DND-41 (cell line): ENCODE measurements at regions not wholly inside any gene's neighbourhood (a gene's known extent, or its start where the extent isn't known, plus 50 kb on each side); places are given as distances from the start of the nearest gene placed in this dataset.

Experiments used
- ATAC-seq: fragments of 200-7000 bp; cut with Tn5 transposase; 3 replicates; pipeline ENCODE4 v1.9.1; 2021; ENCODE audit warnings: low read depth; ENCODE audit not compliant: insufficient read depth
- DNase-seq: peaks from one replicate; pipeline ENCODE4 v3.0.0-alpha.2; 2020
- H2AFZ ChIP-seq: 2 replicates; pipeline ENCODE4 v1.6.0; 2012; ENCODE audit warnings: low read depth, low read length
- H3K27ac ChIP-seq: 2 replicates; pipeline ENCODE4 v1.5.1; 2012; ENCODE audit warnings: low read length, inconsistent platforms
- H3K27me3 ChIP-seq: fragments of 200-600 bp; sonication (generic); 2 replicates; pipeline ENCODE4 v1.6.0; 2012; ENCODE audit warnings: low read length, mild to moderate bottlenecking, inconsistent platforms; ENCODE audit not compliant: insufficient read depth, poor library complexity
- H3K36me3 ChIP-seq: 2 replicates; pipeline ENCODE4 v1.5.1; 2012; ENCODE audit warnings: low read length, inconsistent platforms; ENCODE audit not compliant: insufficient read depth
- H3K4me1 ChIP-seq: 2 replicates; pipeline ENCODE4 v1.5.1; 2012; ENCODE audit warnings: mild to moderate bottlenecking, low read length; ENCODE audit not compliant: insufficient read depth
- H3K4me2 ChIP-seq: 2 replicates; pipeline ENCODE4 v1.6.0; 2012; ENCODE audit warnings: mild to moderate bottlenecking, moderate library complexity, low read length, inconsistent platforms; ENCODE audit not compliant: insufficient read depth
- H3K4me3 ChIP-seq, 2 experiments: fragments of 200-600 bp in 1 of 2; shearing (Covaris generic) in 1 of 2; 2 replicates each; pipeline ENCODE4 v1.5.1; 2012 to 2016; ENCODE audit warnings: inconsistent platforms in 2 of 2, low read length in 2 of 2, mild to moderate bottlenecking in 2 of 2, low read depth in 1 of 2, moderate library complexity in 1 of 2
- H3K79me2 ChIP-seq: 2 replicates; pipeline ENCODE4 v1.6.0; 2012; ENCODE audit warnings: low read length, inconsistent platforms; ENCODE audit not compliant: insufficient read depth
- H3K9ac ChIP-seq: 2 replicates; pipeline ENCODE4 v1.6.0; 2012; ENCODE audit warnings: low read depth, mild to moderate bottlenecking, inconsistent platforms, low read length, moderate library complexity
- H3K9me3 ChIP-seq: 2 replicates; pipeline ENCODE4 v1.5.1; 2012; ENCODE audit warnings: low read length, moderate library complexity, mild to moderate bottlenecking, inconsistent platforms; ENCODE audit not compliant: insufficient read depth, severe bottlenecking
- H4K20me1 ChIP-seq: 2 replicates; pipeline ENCODE4 v1.6.0; 2012; ENCODE audit warnings: low read length; ENCODE audit not compliant: insufficient read depth
- EZH2 ChIP-seq: IDR thresholded peaks from 3 replicates; pipeline ENCODE4 v1.6.1; 2012; ENCODE audit warnings: borderline replicate concordance, low read depth, mild to moderate bottlenecking, moderate library complexity, low read length, inconsistent platforms; ENCODE audit not compliant: severe bottlenecking
- TF ChIP-seq, protein P1 (sequence below): IDR thresholded peaks from 2 replicates; pipeline ENCODE4 v1.5.1; 2012; ENCODE audit warnings: borderline replicate concordance, low read length, moderate library complexity, mild to moderate bottlenecking; ENCODE audit not compliant: poor library complexity, severe bottlenecking; ENCODE audit errors: extremely low read depth

DNA sequence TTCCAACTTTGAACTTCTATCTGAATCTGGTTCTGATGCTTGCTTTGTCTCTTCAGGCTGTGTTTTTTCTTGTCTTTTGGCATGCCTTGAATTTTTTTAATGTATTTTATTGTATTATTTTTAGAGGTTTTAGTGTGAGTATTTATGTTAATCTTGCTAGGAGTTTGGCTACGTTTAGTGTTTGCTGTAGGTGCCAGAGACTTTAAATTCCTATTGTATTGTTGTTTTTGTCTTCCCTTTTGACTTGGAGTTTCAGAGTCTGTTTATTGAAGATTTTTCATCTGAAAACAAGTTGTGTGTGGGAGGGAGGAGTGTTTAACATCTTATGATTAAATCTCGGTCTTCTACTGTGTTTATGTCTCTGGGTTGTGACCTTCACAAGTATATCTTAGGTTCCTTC, 956.8 kb downstream of the TLE1 start:
- no peak overlapping the region for H3K9ac ChIP-seq
- H3K27ac ChIP-seq = no peak overlapping the region
- no peaks in the 10 kb centered on the region for H3K27me3 ChIP-seq
- H3K4me1 ChIP-seq = no peaks in the 10 kb centered on the region
- H3K36me3 ChIP-seq = no peaks in the 10 kb centered on the region
- H3K4me3 ChIP-seq = no peak overlapping the region
- no peak for ATAC-seq
- DNase-seq = no peak
- no peaks in the 10 kb centered on the region for H3K79me2 ChIP-seq
- H3K4me2 ChIP-seq = no peak overlapping the region
- no peak for TF ChIP-seq EZH2
- TF ChIP-seq, protein P1, sequence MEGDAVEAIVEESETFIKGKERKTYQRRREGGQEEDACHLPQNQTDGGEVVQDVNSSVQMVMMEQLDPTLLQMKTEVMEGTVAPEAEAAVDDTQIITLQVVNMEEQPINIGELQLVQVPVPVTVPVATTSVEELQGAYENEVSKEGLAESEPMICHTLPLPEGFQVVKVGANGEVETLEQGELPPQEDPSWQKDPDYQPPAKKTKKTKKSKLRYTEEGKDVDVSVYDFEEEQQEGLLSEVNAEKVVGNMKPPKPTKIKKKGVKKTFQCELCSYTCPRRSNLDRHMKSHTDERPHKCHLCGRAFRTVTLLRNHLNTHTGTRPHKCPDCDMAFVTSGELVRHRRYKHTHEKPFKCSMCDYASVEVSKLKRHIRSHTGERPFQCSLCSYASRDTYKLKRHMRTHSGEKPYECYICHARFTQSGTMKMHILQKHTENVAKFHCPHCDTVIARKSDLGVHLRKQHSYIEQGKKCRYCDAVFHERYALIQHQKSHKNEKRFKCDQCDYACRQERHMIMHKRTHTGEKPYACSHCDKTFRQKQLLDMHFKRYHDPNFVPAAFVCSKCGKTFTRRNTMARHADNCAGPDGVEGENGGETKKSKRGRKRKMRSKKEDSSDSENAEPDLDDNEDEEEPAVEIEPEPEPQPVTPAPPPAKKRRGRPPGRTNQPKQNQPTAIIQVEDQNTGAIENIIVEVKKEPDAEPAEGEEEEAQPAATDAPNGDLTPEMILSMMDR = no peak
- H2AFZ ChIP-seq = no peak overlapping the region
- H4K20me1 ChIP-seq = no peaks in the 10 kb centered on the region
- no peaks in the 10 kb centered on the region for H3K9me3 ChIP-seq

- Histone ChIP-seq H3K36me3 (no peaks in the 10 kb centered on the region), H3K79me2 (no peaks in the 10 kb centered on the region), H3K27me3 (no peaks in the 10 kb centered on the region), H4K20me1 (no peaks in the 10 kb centered on the region), H3K9me3 (no peaks in the 10 kb centered on the region), H2AFZ (no peak overlapping the region), H3K9ac (no peak overlapping the region), H3K4me1 (no peaks in the 10 kb centered on the region), H3K4me2 (no peak overlapping the region), H3K27ac (no peak overlapping the region), H3K4me3 (no peak overlapping the region)
- ATAC-seq (no peak), DNase-seq (no peak)
- TF ChIP-seq, protein P1 = no peak
- no peak for TF ChIP-seq EZH2
These were observed 968.8 kb downstream of the TLE1 start for GRCh38 chr9:80720579-80720978.

- peaks cover 5% of the 10 kb centered on the region for H3K9me3 ChIP-seq
- no peaks in the 10 kb centered on the region for H4K20me1 ChIP-seq
- TF ChIP-seq EZH2 = no peak
- TF ChIP-seq, protein P1 = no peak
- no peaks in the 10 kb centered on the region for H3K36me3 ChIP-seq
- no peak overlapping the region for H3K27ac ChIP-seq
- no peak overlapping the region for H2AFZ ChIP-seq
- H3K79me2 ChIP-seq = no peaks in the 10 kb centered on the region
- no peak for DNase-seq
- H3K27me3 ChIP-seq = no peaks in the 10 kb centered on the region
- no peak overlapping the region for H3K4me2 ChIP-seq
- no peaks in the 10 kb centered on the region for H3K4me1 ChIP-seq
- ATAC-seq = no peak
- H3K4me3 ChIP-seq = no peak overlapping the region
- H3K9ac ChIP-seq = no peak overlapping the region
These were observed 982.2 kb downstream of the TLE1 start for GRCh38 chr9:80707120-80707519.

DNA sequence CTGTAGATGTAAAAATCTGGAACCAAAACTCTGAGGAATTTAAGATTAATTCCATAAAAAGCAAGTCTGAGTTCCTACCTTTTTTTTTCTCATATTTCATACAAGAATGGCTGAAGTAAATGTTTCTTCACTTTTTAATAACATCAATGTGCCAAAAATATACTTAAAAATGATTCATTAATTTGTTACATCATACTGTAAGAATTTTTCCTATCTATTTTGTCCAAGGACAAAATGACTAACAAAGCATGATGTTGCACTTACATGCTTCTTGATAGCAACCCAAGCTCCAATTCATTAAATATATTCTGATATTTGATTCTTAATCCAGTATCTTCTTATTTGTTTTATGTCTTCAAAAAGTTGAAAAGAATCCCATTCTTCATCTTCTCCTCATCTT, 988.3 kb downstream of the TLE1 start:
- H3K4me1 ChIP-seq = no peaks in the 10 kb centered on the region
- TF ChIP-seq, protein P1 = no peak
- no peak for TF ChIP-seq EZH2
- H3K9ac ChIP-seq = no peak overlapping the region
- H3K36me3 ChIP-seq = no peaks in the 10 kb centered on the region
- H3K27me3 ChIP-seq = no peaks in the 10 kb centered on the region
- no peaks in the 10 kb centered on the region for H3K79me2 ChIP-seq
- H2AFZ ChIP-seq = no peak overlapping the region
- no peak overlapping the region for H3K4me3 ChIP-seq
- DNase-seq (no peak), ATAC-seq (no peak)
- H3K4me2 ChIP-seq = no peak overlapping the region
- peaks cover 2% of the 10 kb centered on the region for H3K9me3 ChIP-seq
- H3K27ac ChIP-seq = no peak overlapping the region
- H4K20me1 ChIP-seq = no peaks in the 10 kb centered on the region
